Kidney epithelial cell (primary cell): ENCODE measurements at regions not wholly inside any gene's neighbourhood (a gene's known extent, or its start where the extent isn't known, plus 50 kb on each side); places are given as distances from the start of the nearest gene placed in this dataset.

Source experiments
- DNase-seq: peaks from one replicate; pipeline ENCODE4 v3.0.0-alpha.2; 2010; ENCODE audit warnings: low read depth
- H3K27me3 ChIP-seq: 2 replicates; pipeline ENCODE4 v1.6.0; 2011; ENCODE audit warnings: low read length; ENCODE audit not compliant: control insufficient read depth, insufficient read depth
- H3K36me3 ChIP-seq: 2 replicates; pipeline ENCODE4 v1.5.1; 2011; ENCODE audit warnings: low read length; ENCODE audit not compliant: control insufficient read depth, insufficient read depth
- H3K4me3 ChIP-seq: 2 replicates; pipeline ENCODE4 v1.5.1; 2011; ENCODE audit warnings: low read depth, mild to moderate bottlenecking, control low read depth, low read length
- CTCF ChIP-seq: IDR thresholded peaks from 2 replicates; pipeline ENCODE4 v1.5.1; 2011; ENCODE audit warnings: mild to moderate bottlenecking, moderate library complexity, low read length, control low read depth, inconsistent platforms; ENCODE audit not compliant: insufficient read depth, poor library complexity, severe bottlenecking

GRCh38 chr18:53755914-53756609 lies 468.4 kb downstream of the MBD2 start:
- Histone ChIP-seq H3K27me3 (no peaks in the 10 kb centered on the region), H3K36me3 (no peaks in the 10 kb centered on the region), H3K4me3 (no peak overlapping the region)
- TF ChIP-seq CTCF, result no peak
- DNase-seq, result no peak

- DNase-seq, result no peak
- no peak for TF ChIP-seq CTCF
- Histone ChIP-seq H3K36me3 (no peaks in the 10 kb centered on the region), H3K4me3 (no peak overlapping the region), H3K27me3 (no peaks in the 10 kb centered on the region)
Observed at GRCh38 chr18:53754154-53754553, 470.3 kb downstream of the MBD2 start.

DNA sequence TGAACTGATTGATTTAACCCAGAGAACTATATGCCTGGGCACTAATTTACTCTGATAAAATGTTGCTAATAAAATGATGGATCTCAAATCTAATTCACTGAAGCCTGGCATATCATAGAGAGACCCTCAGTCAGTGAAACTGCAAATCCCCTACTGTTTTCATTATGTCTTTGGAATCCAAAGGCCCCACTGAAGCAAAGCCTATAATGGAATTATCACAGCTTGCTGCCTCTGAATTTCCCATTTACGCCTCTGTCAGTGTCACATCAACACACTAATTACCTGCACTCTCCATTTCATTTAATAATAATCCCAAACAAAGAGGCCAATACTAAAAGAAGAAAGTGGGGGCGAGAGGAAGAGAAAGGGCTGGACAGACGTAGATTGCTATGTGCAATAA lies 470.9 kb downstream of the MBD2 start:
- no peaks in the 10 kb centered on the region for H3K27me3 ChIP-seq
- DNase-seq, result no peak
- no peaks in the 10 kb centered on the region for H3K36me3 ChIP-seq
- no peak overlapping the region for H3K4me3 ChIP-seq
- no peak for TF ChIP-seq CTCF

- Histone ChIP-seq H3K36me3 (no peaks in the 10 kb centered on the region), H3K4me3 (no peak overlapping the region), H3K27me3 (no peaks in the 10 kb centered on the region)
- no peak for TF ChIP-seq CTCF
- DNase-seq, result no peak
Observed at GRCh38 chr18:53752781-53753367, 471.6 kb downstream of the MBD2 start.

GRCh38 chr18:53749766-53750165 lies 474.7 kb downstream of the MBD2 start:
- Histone ChIP-seq H3K27me3 (no peaks in the 10 kb centered on the region), H3K4me3 (no peak overlapping the region), H3K36me3 (no peaks in the 10 kb centered on the region)
- no peak for TF ChIP-seq CTCF
- no peak for DNase-seq

GRCh38 chr18:53747663-53748160 lies 476.8 kb downstream of the MBD2 start:
- TF ChIP-seq CTCF, result no peak
- Histone ChIP-seq H3K27me3 (no peaks in the 10 kb centered on the region), H3K36me3 (no peaks in the 10 kb centered on the region), H3K4me3 (no peak overlapping the region)
- no peak for DNase-seq
